ENCODE measurements at regions not wholly inside any gene's neighbourhood (a gene's known extent, or its start where the extent isn't known, plus 50 kb on each side); places are given as distances from the start of the nearest gene placed in this dataset.

DNA sequence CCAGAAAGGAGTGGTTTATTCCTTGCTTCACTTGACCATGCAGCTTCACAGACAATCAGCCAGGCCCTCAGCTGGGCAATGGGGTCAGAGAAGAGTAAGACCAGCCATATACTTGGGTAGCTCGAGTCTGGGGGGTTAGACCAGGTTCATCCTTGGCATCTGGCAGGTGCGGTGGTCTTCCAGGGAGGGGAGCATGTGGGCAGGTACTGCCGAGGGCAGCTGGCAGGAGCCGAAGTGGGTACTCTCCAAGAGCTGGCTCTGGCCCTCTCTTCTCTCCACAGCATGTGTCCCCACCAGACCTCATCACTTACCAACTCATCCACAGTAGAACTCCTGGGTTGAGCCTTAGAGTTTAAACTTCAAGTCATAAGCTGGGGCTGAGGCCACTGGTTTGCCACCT, 156.8 kb downstream of the FOXD2 start:
- H3K27me3 ChIP-seq (ENCODE audit: low read length), result peaks cover 30% of the 10 kb centered on the region
- TF ChIP-seq EZH2phosphoT487 (IDR thresholded peaks at IDR 0.05; ENCODE audit: borderline replicate concordance, low read length) (no peak), EZH2 (IDR thresholded peaks at IDR 0.05; ENCODE audit: low read length, unreplicated experiment) (no peak)
- no peaks in the 10 kb centered on the region for H3K36me3 ChIP-seq (ENCODE audit: low read depth, low read length)
- no peak overlapping the region for H2AFZ ChIP-seq (ENCODE audit: low read length)
- no peaks in the 10 kb centered on the region for H4K20me1 ChIP-seq (ENCODE audit: low read length)
- H3K9me3 ChIP-seq (ENCODE audit: low read length), result 0 out of 2 replicates have a peak, but pooled peaks cover under 1% of the 10 kb centered on the region
- H3K27ac ChIP-seq (ENCODE audit: low read length), result no peak overlapping the region
- DNase-seq (no peak), ATAC-seq (no peak)
- H3K4me3 ChIP-seq (ENCODE audit: low read length), result no peak overlapping the region
- no peaks in the 10 kb centered on the region for H3F3A ChIP-seq (ENCODE audit: low read length, unreplicated experiment)
- H3K9me2 ChIP-seq (replicated peaks; ENCODE audit: low read length), result no peaks in the 10 kb centered on the region
- ChIA-PET POLR2A (ENCODE audit: unreplicated experiment) (no interaction called here), CTCF (no interaction called here)
- BruUV-seq (replicated peaks), result no TSS peak
- H3K79me2 ChIP-seq (ENCODE audit: low read length), result no peaks in the 10 kb centered on the region
- no peak overlapping the region for H3K4me2 ChIP-seq (ENCODE audit: low read length)
- no peaks in the 10 kb centered on the region for H3K4me1 ChIP-seq (ENCODE audit: insufficient read depth, low read length)
- intact Hi-C loops (cut with micrococcal nuclease), result no loop called here
- H3K9ac ChIP-seq (ENCODE audit: low read length), result no peak overlapping the region

DNA sequence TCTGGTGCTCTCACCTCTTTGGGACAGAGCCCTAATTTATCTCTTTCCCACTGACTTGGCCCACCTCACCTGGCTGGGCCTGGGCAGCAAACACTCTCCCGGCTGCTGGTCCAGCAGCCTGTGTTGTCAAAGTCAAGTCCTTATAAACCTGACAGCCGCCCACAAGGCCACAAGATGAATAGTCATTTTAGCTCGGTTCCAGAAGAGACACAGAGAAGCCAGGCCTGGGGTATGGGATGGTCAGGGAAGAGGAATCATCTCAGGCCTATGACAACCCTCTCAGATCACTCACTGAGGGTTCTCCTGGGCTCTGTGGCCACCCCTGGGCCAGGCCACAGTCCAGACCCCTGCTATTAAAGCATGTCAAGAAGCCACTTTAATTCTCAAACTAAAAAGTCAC, 158.5 kb downstream of the FOXD2 start:
- ChIA-PET CTCF (no interaction called here), POLR2A (ENCODE audit: unreplicated experiment) (no interaction called here)
- ATAC-seq (no peak), DNase-seq (no peak)
- intact Hi-C loops (cut with micrococcal nuclease), result no loop called here
- Histone ChIP-seq H3K9me3 (ENCODE audit: low read length) (0 out of 2 replicates have a peak, but pooled peaks cover 8% of the 10 kb centered on the region), H3K27me3 (ENCODE audit: low read length) (peaks cover 22% of the 10 kb centered on the region), H3K9ac (ENCODE audit: low read length) (no peak overlapping the region), H3F3A (ENCODE audit: low read length, unreplicated experiment) (no peaks in the 10 kb centered on the region), H3K27ac (ENCODE audit: low read length) (no peak overlapping the region), H4K20me1 (ENCODE audit: low read length) (no peaks in the 10 kb centered on the region), H3K9me2 (replicated peaks; ENCODE audit: low read length) (no peaks in the 10 kb centered on the region), H3K4me2 (ENCODE audit: low read length) (no peak overlapping the region), H3K4me1 (ENCODE audit: insufficient read depth, low read length) (no peaks in the 10 kb centered on the region), H3K4me3 (ENCODE audit: low read length) (no peak overlapping the region), H3K36me3 (ENCODE audit: low read depth, low read length) (no peaks in the 10 kb centered on the region), H2AFZ (ENCODE audit: low read length) (no peak overlapping the region), H3K79me2 (ENCODE audit: low read length) (no peaks in the 10 kb centered on the region)
- TF ChIP-seq EZH2 (IDR thresholded peaks at IDR 0.05; ENCODE audit: low read length, unreplicated experiment) (no peak), EZH2phosphoT487 (IDR thresholded peaks at IDR 0.05; ENCODE audit: borderline replicate concordance, low read length) (no peak)
- TF ChIP-seq, protein P1, sequence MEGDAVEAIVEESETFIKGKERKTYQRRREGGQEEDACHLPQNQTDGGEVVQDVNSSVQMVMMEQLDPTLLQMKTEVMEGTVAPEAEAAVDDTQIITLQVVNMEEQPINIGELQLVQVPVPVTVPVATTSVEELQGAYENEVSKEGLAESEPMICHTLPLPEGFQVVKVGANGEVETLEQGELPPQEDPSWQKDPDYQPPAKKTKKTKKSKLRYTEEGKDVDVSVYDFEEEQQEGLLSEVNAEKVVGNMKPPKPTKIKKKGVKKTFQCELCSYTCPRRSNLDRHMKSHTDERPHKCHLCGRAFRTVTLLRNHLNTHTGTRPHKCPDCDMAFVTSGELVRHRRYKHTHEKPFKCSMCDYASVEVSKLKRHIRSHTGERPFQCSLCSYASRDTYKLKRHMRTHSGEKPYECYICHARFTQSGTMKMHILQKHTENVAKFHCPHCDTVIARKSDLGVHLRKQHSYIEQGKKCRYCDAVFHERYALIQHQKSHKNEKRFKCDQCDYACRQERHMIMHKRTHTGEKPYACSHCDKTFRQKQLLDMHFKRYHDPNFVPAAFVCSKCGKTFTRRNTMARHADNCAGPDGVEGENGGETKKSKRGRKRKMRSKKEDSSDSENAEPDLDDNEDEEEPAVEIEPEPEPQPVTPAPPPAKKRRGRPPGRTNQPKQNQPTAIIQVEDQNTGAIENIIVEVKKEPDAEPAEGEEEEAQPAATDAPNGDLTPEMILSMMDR (conservative IDR thresholded peaks at IDR 0.05; ENCODE audit: low read depth, low read length), result no peak
- BruUV-seq (replicated peaks), result no TSS peak

DNA sequence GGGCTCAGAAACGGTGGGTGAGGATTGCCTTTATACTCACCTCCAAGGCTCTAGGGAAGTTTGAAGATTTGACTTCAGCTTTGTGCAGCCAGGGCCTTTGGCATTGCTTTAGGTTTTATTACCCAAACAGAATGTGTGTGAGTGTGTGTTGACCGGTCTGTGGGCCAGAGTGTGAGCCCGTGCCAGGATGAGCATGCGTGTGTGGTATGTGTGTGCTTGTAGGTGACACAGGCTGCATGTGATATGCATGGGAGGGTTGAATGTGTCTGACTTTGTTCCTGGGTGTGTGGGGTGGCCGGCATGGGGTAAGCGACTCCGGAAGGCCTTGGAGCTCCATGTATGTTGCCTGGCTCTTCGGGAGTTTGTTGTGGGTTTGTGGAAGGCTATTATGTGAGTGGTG, 160.5 kb downstream of the FOXD2 start:
- Histone ChIP-seq H3K4me3 (ENCODE audit: low read length) (no peak overlapping the region), H3K9ac (ENCODE audit: low read length) (no peak overlapping the region), H3K9me2 (replicated peaks; ENCODE audit: low read length) (no peaks in the 10 kb centered on the region), H3K36me3 (ENCODE audit: low read depth, low read length) (no peaks in the 10 kb centered on the region), H3K27ac (ENCODE audit: low read length) (no peak overlapping the region), H2AFZ (ENCODE audit: low read length) (no peak overlapping the region), H3K79me2 (ENCODE audit: low read length) (no peaks in the 10 kb centered on the region), H3K4me2 (ENCODE audit: low read length) (no peak overlapping the region), H3F3A (ENCODE audit: low read length, unreplicated experiment) (no peaks in the 10 kb centered on the region), H3K27me3 (ENCODE audit: low read length) (peaks cover 9% of the 10 kb centered on the region), H3K4me1 (ENCODE audit: insufficient read depth, low read length) (no peaks in the 10 kb centered on the region), H3K9me3 (ENCODE audit: low read length) (0 out of 2 replicates have a peak, but pooled peaks cover 8% of the 10 kb centered on the region), H4K20me1 (ENCODE audit: low read length) (no peaks in the 10 kb centered on the region)
- CTCF ChIA-PET, result no interaction called here
- no TSS peak for BruUV-seq (replicated peaks)
- intact Hi-C loops (cut with micrococcal nuclease), result no loop called here
- DNase-seq (no peak), ATAC-seq (no peak)
- POLR2A ChIA-PET (ENCODE audit: unreplicated experiment), result no interaction called here
- TF ChIP-seq, protein P1 (conservative IDR thresholded peaks at IDR 0.05; ENCODE audit: low read depth, low read length), result no peak
- no peak for TF ChIP-seq EZH2 (IDR thresholded peaks at IDR 0.05; ENCODE audit: low read length, unreplicated experiment)
- no peak for TF ChIP-seq EZH2phosphoT487 (IDR thresholded peaks at IDR 0.05; ENCODE audit: borderline replicate concordance, low read length)
